Small intestine (tissue), 7 donors: ENCODE measurements at regions not wholly inside any gene's neighbourhood (a gene's known extent, or its start where the extent isn't known, plus 50 kb on each side); places are given as distances from the start of the nearest gene placed in this dataset.

Experiments
- DNase-seq, 2 donors: peaks; one replicate each; pipeline versions ENCODE4 v3.0.0 to v3.0.0-alpha.2; 2013
- FAIRE-seq: peaks from 2 replicates; lab custom pipeline; 2012; peaks lifted over from hg19 to GRCh38; lab: Jason Lieb, UNC
- H3K27ac ChIP-seq, 3 donors: one replicate each; pipeline ENCODE4 v1.5.1; 2013; ENCODE audit warnings: low read length in 2 of 3, mild to moderate bottlenecking in 2 of 3, control low read depth in 1 of 3, inconsistent platforms in 1 of 3, low read depth in 1 of 3, moderate library complexity in 1 of 3
- H3K27me3 ChIP-seq, 3 donors: one replicate each; pipeline ENCODE4 v1.6.1; 2013; ENCODE audit warnings: low read length in 3 of 3, inconsistent platforms in 1 of 3; ENCODE audit not compliant: control insufficient read depth in 3 of 3, insufficient read depth in 3 of 3
- H3K36me3 ChIP-seq, 3 donors: one replicate each; pipeline ENCODE4 v1.6.1; 2013; ENCODE audit warnings: low read length in 3 of 3, inconsistent platforms in 1 of 3, low read depth in 1 of 3, mild to moderate bottlenecking in 1 of 3, moderate library complexity in 1 of 3; ENCODE audit not compliant: control insufficient read depth in 3 of 3, insufficient read depth in 2 of 3
- H3K4me1 ChIP-seq, 3 donors: one replicate each; pipeline ENCODE4 v1.6.1; 2013; ENCODE audit warnings: low read length in 2 of 3, inconsistent platforms in 1 of 3, low read depth in 1 of 3, mild to moderate bottlenecking in 1 of 3, moderate library complexity in 1 of 3; ENCODE audit not compliant: control insufficient read depth in 3 of 3, insufficient read depth in 2 of 3
- H3K4me3 ChIP-seq, 3 donors: one replicate each; pipeline ENCODE4 v1.5.1; 2013; ENCODE audit warnings: low read length in 3 of 3, control low read depth in 1 of 3, inconsistent platforms in 1 of 3, low read depth in 1 of 3, mild to moderate bottlenecking in 1 of 3, moderate library complexity in 1 of 3
- H3K9me3 ChIP-seq, 2 donors: one replicate each; pipeline ENCODE4 v1.6.1; 2013; ENCODE audit warnings: low read depth in 1 of 2, low read length in 1 of 2; ENCODE audit not compliant: control insufficient read depth in 2 of 2, insufficient read depth in 1 of 2
- WGBS, 3 donors: extraction: QIAGEN DNeasy Blood & Tissue Kit; methylation state at CpG; one replicate each; pipeline ENCODE4 v1.1.7; 2013; 5-methylcytosine and 5-hydroxymethylcytosine counted together
- donor health status: healthy with polysubstance abuse.
- donor health status: control.
- donor health status: control.
- donor health status: Bipolar disorder and iron deficiency.
- donor health status: healthy.

GRCh38 chr6:147821295-147821897, 312.9 kb downstream of the SAMD5 start:
- H3K4me1 ChIP-seq = no peaks in the 10 kb centered on the region
- DNase-seq (no peak), FAIRE-seq (no peak)
- no peaks in the 10 kb centered on the region for H3K27me3 ChIP-seq
- H3K27ac ChIP-seq = no peak overlapping the region
- no peaks in the 10 kb centered on the region for H3K36me3 ChIP-seq
- no peaks in the 10 kb centered on the region for H3K9me3 ChIP-seq
- 83 to 88% (median 87%) methylated on average over 14 of the region's 14 CpGs for WGBS, 3 donors
- H3K4me3 ChIP-seq = no peak overlapping the region

- Histone ChIP-seq H3K4me1 (no peaks in the 10 kb centered on the region), H3K9me3 (no peaks in the 10 kb centered on the region), H3K27me3 (no peaks in the 10 kb centered on the region), H3K4me3 (no peak overlapping the region), H3K36me3 (no peaks in the 10 kb centered on the region), H3K27ac (no peak overlapping the region)
- DNase-seq (no peak), FAIRE-seq (no peak)
- WGBS, 3 donors = 84 to 89% (median 89%) methylated on average over 2 of the region's 2 CpGs
Measured at GRCh38 chr6:147823936-147824335, 315.4 kb downstream of the SAMD5 start.

- no peak overlapping the region for H3K27ac ChIP-seq
- DNase-seq (no peak), FAIRE-seq (no peak)
- no peaks in the 10 kb centered on the region for H3K27me3 ChIP-seq
- no peaks in the 10 kb centered on the region for H3K9me3 ChIP-seq
- H3K36me3 ChIP-seq = no peaks in the 10 kb centered on the region
- no peak overlapping the region for H3K4me3 ChIP-seq
- WGBS, 3 donors = 72 to 85% (median 72%) methylated on average over 2 of the region's 2 CpGs
- H3K4me1 ChIP-seq = no peaks in the 10 kb centered on the region
Measured at GRCh38 chr6:147825848-147826247, 317.4 kb downstream of the SAMD5 start.

GRCh38 chr6:147826698-147827097, 318.2 kb downstream of the SAMD5 start:
- Histone ChIP-seq H3K4me1 (no peaks in the 10 kb centered on the region), H3K27me3 (no peaks in the 10 kb centered on the region), H3K27ac (no peak overlapping the region), H3K4me3 (no peak overlapping the region), H3K9me3 (no peaks in the 10 kb centered on the region), H3K36me3 (no peaks in the 10 kb centered on the region)
- DNase-seq (no peak), FAIRE-seq (no peak)
- 81 to 84% (median 81%) methylated on average over 4 of the region's 4 CpGs for WGBS, 3 donors

- H3K9me3 ChIP-seq = no peaks in the 10 kb centered on the region
- no peaks in the 10 kb centered on the region for H3K27me3 ChIP-seq
- H3K4me3 ChIP-seq = no peak overlapping the region
- 87 to 89% (median 88%) methylated on average over 1 of the region's 1 CpG for WGBS, 3 donors
- DNase-seq (no peak), FAIRE-seq (no peak)
- no peaks in the 10 kb centered on the region for H3K4me1 ChIP-seq
- H3K27ac ChIP-seq = no peak overlapping the region
- no peaks in the 10 kb centered on the region for H3K36me3 ChIP-seq
Measured at GRCh38 chr6:147829418-147829817, 320.9 kb downstream of the SAMD5 start.

- no peaks in the 10 kb centered on the region for H3K36me3 ChIP-seq
- no peak overlapping the region for H3K4me3 ChIP-seq
- H3K27ac ChIP-seq = no peak overlapping the region
- DNase-seq = no peak
- no peaks in the 10 kb centered on the region for H3K4me1 ChIP-seq
- H3K27me3 ChIP-seq = no peaks in the 10 kb centered on the region
- FAIRE-seq = no peak
- no peaks in the 10 kb centered on the region for H3K9me3 ChIP-seq
Measured at GRCh38 chr6:147829835-147830234, 321.3 kb downstream of the SAMD5 start.

GRCh38 chr6:147831356-147831755, 322.9 kb downstream of the SAMD5 start:
- WGBS, 3 donors = 68 to 83% (median 69%) methylated on average over 2 of the region's 2 CpGs
- no peak overlapping the region for H3K4me3 ChIP-seq
- H3K27me3 ChIP-seq = no peaks in the 10 kb centered on the region
- no peaks in the 10 kb centered on the region for H3K36me3 ChIP-seq
- no peak overlapping the region for H3K27ac ChIP-seq
- no peak for FAIRE-seq
- no peaks in the 10 kb centered on the region for H3K9me3 ChIP-seq
- no peak for DNase-seq
- no peaks in the 10 kb centered on the region for H3K4me1 ChIP-seq

GRCh38 chr6:147833607-147834006, 325.1 kb downstream of the SAMD5 start:
- H3K4me3 ChIP-seq = no peak overlapping the region
- FAIRE-seq = no peak
- no peaks in the 10 kb centered on the region for H3K27me3 ChIP-seq
- no peaks in the 10 kb centered on the region for H3K9me3 ChIP-seq
- no peak overlapping the region for H3K27ac ChIP-seq
- H3K36me3 ChIP-seq = no peaks in the 10 kb centered on the region
- no peaks in the 10 kb centered on the region for H3K4me1 ChIP-seq
- WGBS, 3 donors = 85 to 93% (median 88%) methylated on average over 1 of the region's 1 CpG
- DNase-seq = no peak

- no peak for DNase-seq
- H3K27me3 ChIP-seq = no peaks in the 10 kb centered on the region
- no peaks in the 10 kb centered on the region for H3K9me3 ChIP-seq
- WGBS, 3 donors = 79 to 91% (median 85%) methylated on average over 7 of the region's 7 CpGs
- no peaks in the 10 kb centered on the region for H3K36me3 ChIP-seq
- H3K4me3 ChIP-seq = no peak overlapping the region
- no peak overlapping the region for H3K27ac ChIP-seq
- H3K4me1 ChIP-seq = no peaks in the 10 kb centered on the region
- no peak for FAIRE-seq
Measured at GRCh38 chr6:147834084-147834776, 325.7 kb downstream of the SAMD5 start.
